ENCODE measurements at regions not wholly inside any gene's neighbourhood (a gene's known extent, or its start where the extent isn't known, plus 50 kb on each side); places are given as distances from the start of the nearest gene placed in this dataset.
"Not testable (repeated sequence)": the region's sequence is repeated elsewhere in the genome, so short reads cannot be mapped to it uniquely, and the experiment has no call there.

GRCh38 chr6:167225566-167226382 lies 65.3 kb upstream of the UNC93A start:
- H3K27ac ChIP-seq (ENCODE audit: low read length); H3K27me3 ChIP-seq (ENCODE audit: control insufficient read depth, insufficient read depth, low read length); H3K4me1 ChIP-seq (ENCODE audit: control insufficient read depth, insufficient read depth, low read length); H3K36me3 ChIP-seq (ENCODE audit: control insufficient read depth, insufficient read depth, low read length); in situ Hi-C loops (cut with HindIII; ENCODE audit: low pct_unique_long_range_greater_than_20kb, low sequenced_read_pairs); POLR2A ChIA-PET; H3K4me3 ChIP-seq (ENCODE audit: low read depth in 2 of 2, low read length in 2 of 2); BruUV-seq (replicated peaks); H3K9me3 ChIP-seq (ENCODE audit: control insufficient read depth, insufficient read depth, low read depth, low read length); ATAC-seq; intact Hi-C loops (cut with micrococcal nuclease; ENCODE audit: unreplicated experiment); DNase-seq (ENCODE audit: low read depth, low spot score): not testable (repeated sequence)
- CTCF ChIA-PET = interaction anchor here (0.6 kb wide), 1 partner anchor 53 kb away, joined by 7 read pairs; no protein-coding TSS in a partner anchor

GRCh38 chr6:167226383-167226685 lies 64.8 kb upstream of the UNC93A start:
- no peak overlapping the region for H3K4me3 ChIP-seq (ENCODE audit: low read depth in 2 of 2, low read length in 2 of 2)
- DNase-seq (ENCODE audit: low read depth, low spot score) = no peak
- POLR2A ChIA-PET = no interaction called here
- H3K27ac ChIP-seq (ENCODE audit: low read length) = no peak overlapping the region
- intact Hi-C loops (cut with micrococcal nuclease; ENCODE audit: unreplicated experiment) = no loop called here
- no peaks in the 10 kb centered on the region for H3K4me1 ChIP-seq (ENCODE audit: control insufficient read depth, insufficient read depth, low read length)
- H3K27me3 ChIP-seq (ENCODE audit: control insufficient read depth, insufficient read depth, low read length) = no peaks in the 10 kb centered on the region; the same call in 1 of the 2 replicates
- no TSS peak for BruUV-seq (replicated peaks)
- TF ChIP-seq CTCF (IDR thresholded peaks at IDR 0.05) (no peak), SIN3A (IDR thresholded peaks at IDR 0.05; ENCODE audit: borderline replicate concordance, insufficient read depth, low read depth, low read length) (no peak), POLR2AphosphoS5 (IDR thresholded peaks at IDR 0.05; ENCODE audit: low read depth, low read length) (no peak)
- H3K9me3 ChIP-seq (ENCODE audit: control insufficient read depth, insufficient read depth, low read depth, low read length) = no peaks in the 10 kb centered on the region
- in situ Hi-C loops (cut with HindIII; ENCODE audit: low pct_unique_long_range_greater_than_20kb, low sequenced_read_pairs) = no loop called here
- CTCF ChIA-PET = no interaction called here
- H3K36me3 ChIP-seq (ENCODE audit: control insufficient read depth, insufficient read depth, low read length) = no peaks in the 10 kb centered on the region
- no peak for ATAC-seq

GRCh38 chr6:167226791-167227190 lies 64.3 kb upstream of the UNC93A start:
- Histone ChIP-seq H3K36me3 (ENCODE audit: control insufficient read depth, insufficient read depth, low read length) (no peaks in the 10 kb centered on the region), H3K27me3 (ENCODE audit: control insufficient read depth, insufficient read depth, low read length) (no peaks in the 10 kb centered on the region; the same call in 1 of the 2 replicates), H3K27ac (ENCODE audit: low read length) (no peak overlapping the region), H3K9me3 (ENCODE audit: control insufficient read depth, insufficient read depth, low read depth, low read length) (no peaks in the 10 kb centered on the region), H3K4me1 (ENCODE audit: control insufficient read depth, insufficient read depth, low read length) (no peaks in the 10 kb centered on the region), H3K4me3 (ENCODE audit: low read depth in 2 of 2, low read length in 2 of 2) (no peak overlapping the region)
- no peak for ATAC-seq
- no TSS peak for BruUV-seq (replicated peaks)
- ChIA-PET POLR2A (no interaction called here), CTCF (no interaction called here)
- intact Hi-C loops (cut with micrococcal nuclease; ENCODE audit: unreplicated experiment) (no loop called here), in situ Hi-C loops (cut with HindIII; ENCODE audit: low pct_unique_long_range_greater_than_20kb, low sequenced_read_pairs) (no loop called here)
- no peak for DNase-seq (ENCODE audit: low read depth, low spot score)
- TF ChIP-seq CTCF (IDR thresholded peaks at IDR 0.05) = no peak

- no peaks in the 10 kb centered on the region for H3K36me3 ChIP-seq (ENCODE audit: control insufficient read depth, insufficient read depth, low read length)
- H3K4me1 ChIP-seq (ENCODE audit: control insufficient read depth, insufficient read depth, low read length) = no peaks in the 10 kb centered on the region; the same call in 1 of the 2 replicates
- in situ Hi-C loops (cut with HindIII; ENCODE audit: low pct_unique_long_range_greater_than_20kb, low sequenced_read_pairs) (no loop called here), intact Hi-C loops (cut with micrococcal nuclease; ENCODE audit: unreplicated experiment) (no loop called here)
- no peak for ATAC-seq
- TF ChIP-seq TCF7L2 (IDR thresholded peaks at IDR 0.05; ENCODE audit: low read depth, low read length) = no peak
- no peak for TF ChIP-seq SIN3A (IDR thresholded peaks at IDR 0.05; ENCODE audit: borderline replicate concordance, insufficient read depth, low read depth, low read length)
- no peak for TF ChIP-seq POLR2AphosphoS5 (IDR thresholded peaks at IDR 0.05; ENCODE audit: low read depth, low read length)
- TF ChIP-seq CTCF (IDR thresholded peaks at IDR 0.05) = no peak
- no peak for TF ChIP-seq REST (IDR thresholded peaks at IDR 0.05; ENCODE audit: insufficient read depth in 1 of 2, low read depth in 2 of 2, low read length in 1 of 2)
- no peaks in the 10 kb centered on the region for H3K9me3 ChIP-seq (ENCODE audit: control insufficient read depth, insufficient read depth, low read depth, low read length)
- no peak overlapping the region for H3K4me3 ChIP-seq (ENCODE audit: low read depth in 2 of 2, low read length in 2 of 2)
- no peak for DNase-seq (ENCODE audit: low read depth, low spot score)
- ChIA-PET CTCF (no interaction called here), POLR2A (no interaction called here)
- no peak overlapping the region for H3K27ac ChIP-seq (ENCODE audit: low read length)
- no TSS peak for BruUV-seq (replicated peaks)
- peaks cover 6% of the 10 kb centered on the region for H3K27me3 ChIP-seq (ENCODE audit: control insufficient read depth, insufficient read depth, low read length)
Measured at GRCh38 chr6:167227984-167228383, 63.1 kb upstream of the UNC93A start.

Measured in Panc1 (cell line).